H1 (cell line): ENCODE measurements at regions not wholly inside any gene's neighbourhood (a gene's known extent, or its start where the extent isn't known, plus 50 kb on each side); places are given as distances from the start of the nearest gene placed in this dataset.

ENCODE experiments used
- EGR1 ChIP-seq: IDR thresholded peaks from 2 replicates; pipeline ENCODE4 v1.6.1; 2011; ENCODE audit warnings: low read depth, low read length, borderline replicate concordance
- TF ChIP-seq, protein P1 (sequence below), 3 experiments: IDR thresholded peaks; 1 replicate in 2 of 3; 2 replicates in 1 of 3; pipeline versions ENCODE4 v1.5.1 to v1.6.1; 2011; ENCODE audit warnings: low read length in 3 of 3, mild to moderate bottlenecking in 3 of 3, inconsistent platforms in 2 of 3, low read depth in 1 of 3, moderate library complexity in 1 of 3; ENCODE audit not compliant: insufficient read depth in 1 of 3; ENCODE audit errors: control extremely low read depth in 1 of 3

DNA sequence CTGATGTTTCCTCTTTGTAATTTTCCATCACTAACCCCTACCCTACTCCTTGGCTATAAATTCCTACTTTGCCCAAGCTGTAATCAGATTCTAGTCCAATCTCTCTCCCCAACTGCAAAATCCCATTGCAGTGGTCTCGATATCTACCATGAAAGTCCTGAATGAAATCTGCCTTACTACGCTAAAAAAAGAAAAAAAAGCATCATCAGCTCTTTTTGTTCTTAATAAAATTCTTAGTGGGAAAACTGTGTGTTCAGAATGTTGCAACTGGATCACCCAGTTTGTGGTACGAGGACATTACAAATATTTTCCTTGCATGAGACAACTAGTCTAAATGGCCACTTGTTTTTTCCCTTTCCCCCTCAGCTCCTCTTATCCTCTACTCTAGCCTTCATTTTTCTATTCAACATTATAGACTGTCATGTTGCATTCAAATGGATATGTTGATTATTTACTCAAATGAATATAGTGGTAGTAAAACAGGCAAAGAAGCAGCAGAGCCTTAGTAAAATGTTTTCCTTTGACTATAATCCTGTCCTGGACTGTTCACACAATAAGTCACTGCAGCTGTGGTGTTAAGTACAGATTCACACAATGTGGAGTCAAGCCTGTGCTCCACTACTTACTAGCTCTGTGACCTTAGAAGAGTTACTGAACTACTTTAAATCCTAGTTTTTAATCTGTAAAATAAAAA is 527.1 kb upstream of the MARCKS start:
- TF ChIP-seq EGR1, result no peak
- TF ChIP-seq, protein P1, sequence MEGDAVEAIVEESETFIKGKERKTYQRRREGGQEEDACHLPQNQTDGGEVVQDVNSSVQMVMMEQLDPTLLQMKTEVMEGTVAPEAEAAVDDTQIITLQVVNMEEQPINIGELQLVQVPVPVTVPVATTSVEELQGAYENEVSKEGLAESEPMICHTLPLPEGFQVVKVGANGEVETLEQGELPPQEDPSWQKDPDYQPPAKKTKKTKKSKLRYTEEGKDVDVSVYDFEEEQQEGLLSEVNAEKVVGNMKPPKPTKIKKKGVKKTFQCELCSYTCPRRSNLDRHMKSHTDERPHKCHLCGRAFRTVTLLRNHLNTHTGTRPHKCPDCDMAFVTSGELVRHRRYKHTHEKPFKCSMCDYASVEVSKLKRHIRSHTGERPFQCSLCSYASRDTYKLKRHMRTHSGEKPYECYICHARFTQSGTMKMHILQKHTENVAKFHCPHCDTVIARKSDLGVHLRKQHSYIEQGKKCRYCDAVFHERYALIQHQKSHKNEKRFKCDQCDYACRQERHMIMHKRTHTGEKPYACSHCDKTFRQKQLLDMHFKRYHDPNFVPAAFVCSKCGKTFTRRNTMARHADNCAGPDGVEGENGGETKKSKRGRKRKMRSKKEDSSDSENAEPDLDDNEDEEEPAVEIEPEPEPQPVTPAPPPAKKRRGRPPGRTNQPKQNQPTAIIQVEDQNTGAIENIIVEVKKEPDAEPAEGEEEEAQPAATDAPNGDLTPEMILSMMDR (IDR thresholded peaks at IDR 0.05; ENCODE audit: control extremely low read depth in 1 of 3, insufficient read depth in 1 of 3, low read depth in 1 of 3, low read length in 3 of 3), result no peak
